AG04449 (cell line): ENCODE measurements at regions not wholly inside any gene's neighbourhood (a gene's known extent, or its start where the extent isn't known, plus 50 kb on each side); places are given as distances from the start of the nearest gene placed in this dataset.

Experiments used
- CTCF ChIA-PET: fragments of 350-600 bp; formaldehyde crosslinking; extraction: SDS; loops from one replicate; lab custom pipeline; 2021; ENCODE audit warnings: antibody characterized with exemption; lab: Yijun Ruan, JAX
- POLR2A ChIA-PET: fragments of 400-600, 350-600 bp; formaldehyde crosslinking; extraction: SDS; loops from one replicate; lab custom pipeline; 2020; ENCODE audit warnings: antibody characterized with exemption, inconsistent platforms; lab: Yijun Ruan, JAX
- DNase-seq: peaks from one replicate; pipeline ENCODE4 v3.0.0-alpha.2; 2010; ENCODE audit warnings: low read depth, low spot score
- H3K4me3 ChIP-seq: 2 replicates; pipeline ENCODE4 v1.5.1; 2011; ENCODE audit warnings: low read depth, mild to moderate bottlenecking, control low read depth, low read length
- TF ChIP-seq, protein P1 (sequence below): IDR thresholded peaks from one replicate; pipeline ENCODE4 v1.5.1; 2011; ENCODE audit warnings: mild to moderate bottlenecking, moderate library complexity, low read length, control low read depth, inconsistent platforms; ENCODE audit not compliant: insufficient read depth; ENCODE audit errors: missing control alignments

DNA sequence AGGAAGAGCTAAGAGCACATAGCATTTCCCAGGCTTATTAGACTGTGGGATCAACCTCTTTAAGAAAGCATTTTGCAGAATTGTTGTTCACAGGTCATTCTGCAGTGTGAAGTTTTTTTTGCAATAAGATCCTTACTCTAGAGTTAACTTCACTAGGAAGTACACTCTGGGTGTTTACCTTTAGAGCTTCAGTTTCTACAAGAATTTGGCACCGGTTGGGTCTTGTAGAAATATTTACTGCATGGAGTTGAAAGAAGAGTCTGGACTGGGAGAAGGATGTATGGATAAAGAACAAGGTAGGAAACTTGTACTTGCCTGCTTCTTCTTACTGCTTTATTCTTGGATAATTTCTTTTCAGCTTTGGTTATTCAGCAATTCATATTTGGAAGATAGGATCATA is 944.9 kb upstream of the GYPC start:
- TF ChIP-seq, protein P1, sequence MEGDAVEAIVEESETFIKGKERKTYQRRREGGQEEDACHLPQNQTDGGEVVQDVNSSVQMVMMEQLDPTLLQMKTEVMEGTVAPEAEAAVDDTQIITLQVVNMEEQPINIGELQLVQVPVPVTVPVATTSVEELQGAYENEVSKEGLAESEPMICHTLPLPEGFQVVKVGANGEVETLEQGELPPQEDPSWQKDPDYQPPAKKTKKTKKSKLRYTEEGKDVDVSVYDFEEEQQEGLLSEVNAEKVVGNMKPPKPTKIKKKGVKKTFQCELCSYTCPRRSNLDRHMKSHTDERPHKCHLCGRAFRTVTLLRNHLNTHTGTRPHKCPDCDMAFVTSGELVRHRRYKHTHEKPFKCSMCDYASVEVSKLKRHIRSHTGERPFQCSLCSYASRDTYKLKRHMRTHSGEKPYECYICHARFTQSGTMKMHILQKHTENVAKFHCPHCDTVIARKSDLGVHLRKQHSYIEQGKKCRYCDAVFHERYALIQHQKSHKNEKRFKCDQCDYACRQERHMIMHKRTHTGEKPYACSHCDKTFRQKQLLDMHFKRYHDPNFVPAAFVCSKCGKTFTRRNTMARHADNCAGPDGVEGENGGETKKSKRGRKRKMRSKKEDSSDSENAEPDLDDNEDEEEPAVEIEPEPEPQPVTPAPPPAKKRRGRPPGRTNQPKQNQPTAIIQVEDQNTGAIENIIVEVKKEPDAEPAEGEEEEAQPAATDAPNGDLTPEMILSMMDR: no peak
- POLR2A ChIA-PET: no interaction called here
- no peak overlapping the region for H3K4me3 ChIP-seq
- CTCF ChIA-PET: no interaction called here
- DNase-seq: no peak

DNA sequence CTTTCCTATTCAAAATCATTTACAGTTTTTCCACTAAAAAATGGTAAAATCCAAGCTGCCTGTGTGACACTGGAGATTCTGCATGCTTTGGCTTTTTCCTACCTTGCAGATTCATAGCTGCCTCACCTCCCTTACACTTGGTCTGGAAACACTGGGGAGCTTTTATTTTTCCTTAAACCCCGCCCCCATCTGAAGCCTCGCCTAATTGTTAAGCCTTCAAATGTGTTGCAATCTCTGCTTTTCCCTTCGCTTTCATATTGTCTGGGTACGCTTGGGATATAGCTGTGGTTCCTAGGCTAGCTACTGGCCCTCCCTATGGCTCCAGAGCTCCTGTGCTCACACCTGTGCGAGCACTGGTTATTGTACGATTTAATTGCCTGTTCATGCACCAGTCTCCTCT is 942.4 kb upstream of the GYPC start:
- TF ChIP-seq, protein P1: no peak
- ChIA-PET POLR2A (no interaction called here), CTCF (no interaction called here)
- H3K4me3 ChIP-seq: no peak overlapping the region
- no peak for DNase-seq

DNA sequence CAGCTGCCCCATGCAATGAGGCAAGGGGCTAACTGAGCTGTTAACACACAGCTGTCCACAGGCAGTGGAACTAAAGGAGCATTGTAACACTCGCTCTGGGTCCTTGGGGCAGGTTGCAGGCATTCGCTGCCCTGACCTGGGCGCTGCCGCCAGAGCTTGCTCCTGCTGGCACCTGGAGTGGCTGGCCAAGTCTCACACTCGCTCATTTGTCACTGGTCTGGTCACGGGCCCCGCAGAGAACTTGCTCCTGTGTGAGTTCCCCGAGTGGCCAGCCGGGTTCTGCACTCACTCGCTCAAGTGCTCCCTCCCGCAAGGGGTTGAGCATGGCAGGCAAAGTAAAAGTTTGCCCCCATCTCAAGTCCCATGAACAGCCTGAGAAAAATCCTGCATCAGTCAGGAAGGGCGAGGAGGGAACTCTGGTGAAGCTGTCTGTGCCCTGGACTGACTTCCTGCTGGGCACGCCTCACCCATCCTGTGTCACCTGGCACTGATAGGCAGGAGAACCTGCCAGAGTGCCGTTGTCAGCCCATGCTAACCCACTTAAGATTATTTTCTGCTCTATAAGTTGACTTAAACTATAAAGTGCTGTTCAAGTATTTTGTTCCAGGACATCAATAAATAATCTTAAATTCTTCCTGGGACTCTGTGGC is 934.8 kb upstream of the GYPC start:
- TF ChIP-seq, protein P1: no peak
- ChIA-PET POLR2A (no interaction called here), CTCF (no interaction called here)
- DNase-seq: no peak
- H3K4me3 ChIP-seq: no peak overlapping the region

GRCh38 chr2:125730921-125731320 is 925.0 kb upstream of the GYPC start:
- H3K4me3 ChIP-seq: no peak overlapping the region
- CTCF ChIA-PET: no interaction called here
- no peak for DNase-seq
- TF ChIP-seq, protein P1: no peak
- POLR2A ChIA-PET: no interaction called here

GRCh38 chr2:125736306-125736705 is 919.7 kb upstream of the GYPC start:
- TF ChIP-seq, protein P1: no peak
- no peak for DNase-seq
- POLR2A ChIA-PET: no interaction called here
- no peak overlapping the region for H3K4me3 ChIP-seq
- CTCF ChIA-PET: no interaction called here

DNA sequence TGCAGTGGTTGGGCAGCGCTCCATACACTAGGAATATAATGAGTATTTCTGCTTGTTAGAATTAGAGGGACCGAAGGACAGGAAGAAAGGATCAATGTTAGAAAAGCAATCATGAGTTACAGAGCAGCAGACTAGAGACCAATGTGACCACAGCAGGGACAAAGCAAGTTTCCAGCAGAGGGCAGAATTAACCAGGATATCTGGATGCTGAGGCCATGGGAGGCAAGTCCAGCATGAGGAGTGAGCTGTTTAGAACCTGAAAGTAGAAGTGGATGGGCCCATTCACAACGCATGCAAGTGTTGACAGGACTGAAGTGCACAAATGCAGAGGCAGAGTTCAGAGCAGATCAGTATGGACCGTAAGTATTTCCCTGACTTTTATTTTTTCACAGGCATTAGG is 910.4 kb upstream of the GYPC start:
- CTCF ChIA-PET: no interaction called here
- no peak for DNase-seq
- TF ChIP-seq, protein P1: no peak
- POLR2A ChIA-PET: no interaction called here
- no peak overlapping the region for H3K4me3 ChIP-seq
